ENCODE measurements at regions not wholly inside any gene's neighbourhood (a gene's known extent, or its start where the extent isn't known, plus 50 kb on each side); places are given as distances from the start of the nearest gene placed in this dataset.

- no peak for DNase-seq (ENCODE audit: low read depth)
- no peak overlapping the region for H3K4me3 ChIP-seq (ENCODE audit: low read depth, low read length)
- TF ChIP-seq POLR2A (IDR thresholded peaks at IDR 0.05; ENCODE audit: extremely low read depth, insufficient read length) (no peak), MYC (IDR thresholded peaks at IDR 0.05; ENCODE audit: low read depth, low read length) (no peak), CTCF (IDR thresholded peaks at IDR 0.05; ENCODE audit: low read depth, low read length) (no peak), MAX (IDR thresholded peaks at IDR 0.05; ENCODE audit: low read depth, low read length) (no peak)
These were observed 60.0 kb upstream of the EPB41L1 start for GRCh38 chr20:36094497-36094896.

GRCh38 chr20:36096435-36096834 lies 58.1 kb upstream of the EPB41L1 start:
- H3K4me3 ChIP-seq (ENCODE audit: low read depth, low read length) = no peak overlapping the region
- no peak for TF ChIP-seq MAX (IDR thresholded peaks at IDR 0.05; ENCODE audit: low read depth, low read length)
- TF ChIP-seq MYC (IDR thresholded peaks at IDR 0.05; ENCODE audit: low read depth, low read length) = no peak
- no peak for TF ChIP-seq POLR2A (IDR thresholded peaks at IDR 0.05; ENCODE audit: extremely low read depth, insufficient read length)
- TF ChIP-seq CTCF (IDR thresholded peaks at IDR 0.05; ENCODE audit: low read depth, low read length) = no peak
- no peak for DNase-seq (ENCODE audit: low read depth)

GRCh38 chr20:36097337-36098151 lies 57.0 kb upstream of the EPB41L1 start:
- DNase-seq (ENCODE audit: low read depth) = no peak
- no peak overlapping the region for H3K4me3 ChIP-seq (ENCODE audit: low read depth, low read length)
- TF ChIP-seq CTCF (IDR thresholded peaks at IDR 0.05; ENCODE audit: low read depth, low read length) (no peak), MAX (IDR thresholded peaks at IDR 0.05; ENCODE audit: low read depth, low read length) (no peak), MYC (IDR thresholded peaks at IDR 0.05; ENCODE audit: low read depth, low read length) (no peak), POLR2A (IDR thresholded peaks at IDR 0.05; ENCODE audit: extremely low read depth, insufficient read length) (no peak)

GRCh38 chr20:36098364-36098763 lies 56.2 kb upstream of the EPB41L1 start:
- DNase-seq (ENCODE audit: low read depth) = peak; percentile 91
- TF ChIP-seq MYC (IDR thresholded peaks at IDR 0.05; ENCODE audit: low read depth, low read length) (peak; percentile 72), MAX (IDR thresholded peaks at IDR 0.05; ENCODE audit: low read depth, low read length) (peak; percentile 93), POLR2A (IDR thresholded peaks at IDR 0.05; ENCODE audit: extremely low read depth, insufficient read length) (no peak), CTCF (IDR thresholded peaks at IDR 0.05; ENCODE audit: low read depth, low read length) (no peak)
- no peak overlapping the region for H3K4me3 ChIP-seq (ENCODE audit: low read depth, low read length)

- DNase-seq (ENCODE audit: low read depth) = no peak
- H3K4me3 ChIP-seq (ENCODE audit: low read depth, low read length) = no peak overlapping the region
- TF ChIP-seq POLR2A (IDR thresholded peaks at IDR 0.05; ENCODE audit: extremely low read depth, insufficient read length) = no peak
- no peak for TF ChIP-seq CTCF (IDR thresholded peaks at IDR 0.05; ENCODE audit: low read depth, low read length)
- TF ChIP-seq MYC (IDR thresholded peaks at IDR 0.05; ENCODE audit: low read depth, low read length) = no peak
- TF ChIP-seq MAX (IDR thresholded peaks at IDR 0.05; ENCODE audit: low read depth, low read length) = no peak
These were observed 55.4 kb upstream of the EPB41L1 start for GRCh38 chr20:36099106-36099505.
